GM21515 (cell line): ENCODE measurements at regions not wholly inside any gene's neighbourhood (a gene's known extent, or its start where the extent isn't known, plus 50 kb on each side); places are given as distances from the start of the nearest gene placed in this dataset.
"Not testable (repeated sequence)": the region's sequence is repeated elsewhere in the genome, so short reads cannot be mapped to it uniquely, and the experiment has no call there.

Experiments used
- ATAC-seq: cut with Tn5 transposase; IDR thresholded peaks from one replicate; pipeline ENCODE4 v1.9.1; 2021; ENCODE audit not compliant: unreplicated experiment

DNA sequence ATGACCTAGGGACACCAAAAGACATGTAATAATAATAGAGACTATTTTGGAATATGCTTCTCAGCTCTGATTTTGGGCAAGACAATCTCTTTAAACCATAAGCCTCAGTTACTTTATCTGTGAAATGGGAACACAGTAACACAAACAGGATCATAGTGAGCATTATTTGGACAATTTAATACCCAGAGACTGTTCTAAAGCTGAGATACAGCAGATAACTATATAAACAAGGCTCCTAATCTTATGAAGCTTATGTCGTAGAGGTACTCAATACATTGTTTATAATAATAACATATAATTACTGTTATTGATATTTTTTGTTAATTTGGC lies 250.8 kb downstream of the SEC61B start:
- ATAC-seq: no peak

- ATAC-seq: no peak
Observed at GRCh38 chr9:99474186-99474585, 252.1 kb downstream of the SEC61B start.

GRCh38 chr9:99475401-99476065 lies 253.5 kb downstream of the SEC61B start:
- no peak for ATAC-seq

- no peak for ATAC-seq
Observed at GRCh38 chr9:99478469-99479027, 256.5 kb downstream of the SEC61B start.

DNA sequence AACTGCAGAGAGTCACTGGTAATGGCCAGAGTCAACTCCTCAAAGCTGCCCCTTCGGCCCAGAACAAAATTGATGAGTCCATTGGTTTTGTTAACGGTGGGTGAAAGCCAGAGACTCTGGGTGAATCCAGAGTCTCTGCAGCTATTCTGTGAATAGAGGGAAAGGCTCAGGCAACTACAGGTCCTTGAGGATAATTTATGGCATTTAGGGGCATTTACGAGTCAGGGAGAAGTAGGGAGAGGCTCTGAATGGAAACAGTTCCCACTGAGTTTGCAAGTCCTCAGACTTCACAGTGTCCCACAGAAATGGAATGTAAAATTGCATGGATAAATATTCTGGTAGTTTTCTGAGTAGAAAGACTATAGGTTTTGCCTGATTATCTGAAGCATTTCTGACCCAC lies 257.8 kb downstream of the SEC61B start:
- no peak for ATAC-seq

DNA sequence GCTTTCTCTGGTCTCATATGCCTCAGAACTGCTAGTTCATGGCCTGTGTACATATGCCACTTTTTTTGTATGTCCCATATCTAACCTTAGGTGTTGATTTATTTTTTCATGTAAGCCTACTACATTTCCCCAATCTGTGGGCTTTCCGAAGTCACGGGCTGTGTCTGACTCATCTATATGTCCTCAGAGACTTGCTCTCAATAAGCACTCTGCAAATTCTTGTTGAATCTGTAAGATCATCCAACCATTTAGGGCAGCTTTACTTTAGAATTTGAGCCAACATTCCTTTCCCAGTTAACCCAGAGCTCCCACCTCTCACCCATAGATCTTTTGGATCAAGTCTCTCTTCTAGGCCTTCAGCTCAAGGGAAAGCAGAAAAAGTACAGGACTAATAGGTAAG lies 263.4 kb downstream of the SEC61B start:
- no peak for ATAC-seq

- no peak for ATAC-seq
Observed at GRCh38 chr9:99486684-99487083, 264.6 kb downstream of the SEC61B start.

DNA sequence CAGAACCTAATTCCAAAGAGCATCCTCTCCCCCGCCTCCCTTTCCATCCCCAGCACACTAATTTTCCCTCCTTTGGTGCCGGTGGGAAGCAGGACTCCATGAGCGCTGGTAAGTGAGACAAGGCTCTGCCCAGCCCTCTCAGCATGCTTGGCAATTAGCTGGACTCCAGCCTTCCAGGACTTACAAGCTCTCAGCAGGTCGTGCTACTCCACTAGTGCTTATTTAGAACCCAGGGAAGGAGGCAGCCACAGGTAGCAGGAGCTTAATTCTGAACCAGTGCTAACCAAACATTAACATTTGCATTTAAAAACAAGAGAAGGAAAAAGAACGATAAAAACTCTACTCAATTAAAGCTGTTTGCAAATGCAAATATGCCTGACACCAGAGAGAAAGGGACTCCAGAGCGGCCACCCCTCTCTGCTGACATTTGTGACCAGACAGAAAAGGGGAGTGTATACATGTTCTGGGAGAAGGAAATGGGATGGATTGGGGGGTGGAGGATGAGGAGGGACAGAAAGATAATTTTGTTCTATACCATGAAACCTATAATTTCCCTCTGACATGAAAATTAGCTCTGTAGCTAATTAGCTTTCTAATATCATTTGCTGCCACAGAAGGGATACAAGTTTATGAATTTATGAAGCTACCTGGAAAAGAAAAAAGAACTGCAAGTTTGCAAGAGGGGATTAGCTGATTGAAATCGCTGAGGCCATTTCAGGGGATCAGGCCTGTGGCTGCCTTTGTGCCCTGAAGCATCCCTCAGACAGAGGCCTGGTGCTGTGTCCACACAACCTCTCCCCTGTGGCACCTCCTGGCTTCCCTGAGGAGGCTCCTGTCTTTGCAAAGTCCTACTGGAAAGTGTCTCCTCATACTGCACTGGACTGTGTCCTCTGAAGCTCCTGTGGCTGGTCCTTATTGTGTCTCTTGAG lies 266.3 kb downstream of the SEC61B start:
- no peak for ATAC-seq

GRCh38 chr9:99489060-99489413 lies 267.0 kb downstream of the SEC61B start:
- no peak for ATAC-seq

DNA sequence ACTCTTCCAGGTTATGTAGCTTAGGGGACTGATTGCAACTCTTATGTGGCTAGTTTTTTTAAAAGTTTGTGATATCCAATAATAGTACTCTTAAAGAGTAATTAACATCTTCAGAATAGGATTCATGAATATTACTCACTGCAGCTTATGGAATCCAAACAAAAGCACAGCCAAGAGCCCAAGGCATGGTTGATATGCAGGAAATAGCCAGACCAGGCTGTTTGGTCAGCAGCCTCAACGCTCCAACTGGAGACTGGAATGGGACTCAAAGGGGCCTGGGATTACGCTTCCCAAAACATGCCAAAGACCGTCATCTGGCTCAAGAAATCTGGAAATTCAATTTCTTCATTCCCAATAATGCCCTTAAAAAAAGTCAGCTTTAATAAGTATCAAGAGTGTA lies 268.6 kb downstream of the SEC61B start:
- ATAC-seq: no peak

- ATAC-seq: no peak
Observed at GRCh38 chr9:99491408-99492158, 269.5 kb downstream of the SEC61B start.

- ATAC-seq: no peak
Observed at GRCh38 chr9:99497641-99498040, 275.6 kb downstream of the SEC61B start.

DNA sequence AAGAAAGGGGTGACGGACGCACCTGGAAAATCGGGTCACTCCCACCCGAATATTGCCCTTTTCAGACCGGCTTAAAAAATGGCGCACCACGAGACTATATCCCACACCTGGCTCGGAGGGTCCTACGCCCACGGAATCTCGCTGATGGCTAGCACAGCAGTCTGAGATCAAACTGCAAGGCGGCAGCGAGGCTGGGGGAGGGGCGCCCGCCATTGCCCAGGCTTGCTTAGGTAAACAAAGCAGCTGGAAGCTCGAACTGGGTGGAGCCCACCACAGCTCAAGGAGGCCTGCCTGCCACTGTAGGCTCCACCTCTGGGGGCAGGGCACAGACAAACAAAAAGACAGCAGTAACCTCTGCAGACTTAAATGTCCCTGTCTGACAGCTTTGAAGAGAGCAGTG lies 276.9 kb downstream of the SEC61B start:
- ATAC-seq: not testable (repeated sequence)

DNA sequence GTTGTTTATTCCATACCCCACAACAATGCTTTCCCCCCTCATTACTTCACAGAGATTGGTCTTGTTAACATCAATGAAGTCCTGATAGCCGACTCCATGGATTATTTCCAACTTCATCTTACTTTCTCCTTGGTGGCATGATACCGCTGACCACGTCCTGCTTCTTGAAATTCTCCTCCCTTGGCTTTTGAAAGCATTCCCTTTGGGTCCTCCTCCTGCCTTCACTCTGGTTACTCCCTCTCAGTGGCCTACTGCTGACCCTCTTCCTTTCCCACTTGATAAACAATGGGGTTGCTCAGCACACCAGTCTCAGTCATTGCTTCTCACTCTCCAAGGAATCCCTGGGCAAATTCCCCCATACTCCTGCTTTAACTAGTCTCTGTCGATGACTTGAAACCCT lies 283.9 kb downstream of the SEC61B start:
- no peak for ATAC-seq

- no peak for ATAC-seq
Observed at GRCh38 chr9:99506747-99507348, 284.8 kb downstream of the SEC61B start.

DNA sequence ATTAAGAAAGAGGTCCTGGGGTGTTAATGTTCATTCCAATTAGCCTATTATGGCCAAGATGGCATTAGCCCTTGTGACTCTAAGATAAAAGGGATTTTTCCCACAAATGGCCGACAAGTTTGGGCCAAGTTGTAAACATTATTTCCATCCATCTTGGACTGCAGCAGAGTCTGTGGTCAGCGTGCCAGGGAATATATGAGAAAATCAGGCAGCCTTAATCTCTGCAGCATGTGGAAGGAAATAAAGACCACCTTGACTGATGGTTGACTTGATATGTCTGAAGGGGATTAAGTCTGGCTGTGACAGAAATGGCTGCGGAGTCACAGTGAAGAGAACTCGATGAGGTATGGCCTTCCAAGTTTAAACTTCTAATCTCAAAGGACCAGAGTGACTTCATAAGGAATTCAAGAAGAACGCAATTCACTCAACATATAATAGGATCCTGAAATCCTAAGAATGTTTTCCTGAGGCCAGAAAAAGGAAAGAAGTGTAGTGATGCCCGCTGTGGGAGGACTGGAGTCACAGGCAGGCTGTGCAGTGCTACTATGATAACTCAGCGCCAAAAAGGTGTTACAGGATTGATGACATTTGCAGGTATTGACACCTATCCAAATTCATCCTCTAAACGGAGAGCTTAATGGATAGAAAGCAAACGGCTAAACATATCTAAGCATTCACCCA lies 287.1 kb downstream of the SEC61B start:
- ATAC-seq: no peak

- no peak for ATAC-seq
Observed at GRCh38 chr9:99509900-99510535, 287.9 kb downstream of the SEC61B start.

DNA sequence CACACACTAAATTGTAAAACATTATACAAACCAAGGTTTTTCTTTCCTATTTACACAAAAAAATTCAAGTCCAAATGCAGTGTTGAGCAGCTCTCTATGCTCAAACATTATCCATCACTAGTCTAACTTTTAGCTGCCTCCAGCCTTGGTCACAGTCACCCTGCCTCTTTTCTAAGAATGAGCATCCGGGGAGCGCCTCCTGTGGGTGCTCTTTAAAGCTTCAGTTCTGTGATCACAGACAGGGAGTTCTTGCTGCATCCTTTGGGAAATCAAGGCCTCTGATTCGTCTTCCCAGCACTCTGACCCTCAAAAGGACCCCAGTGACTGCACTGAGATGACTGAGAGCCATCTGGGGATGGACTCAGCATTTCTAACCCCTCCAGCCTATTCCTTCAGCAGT lies 289.6 kb downstream of the SEC61B start:
- ATAC-seq: no peak

DNA sequence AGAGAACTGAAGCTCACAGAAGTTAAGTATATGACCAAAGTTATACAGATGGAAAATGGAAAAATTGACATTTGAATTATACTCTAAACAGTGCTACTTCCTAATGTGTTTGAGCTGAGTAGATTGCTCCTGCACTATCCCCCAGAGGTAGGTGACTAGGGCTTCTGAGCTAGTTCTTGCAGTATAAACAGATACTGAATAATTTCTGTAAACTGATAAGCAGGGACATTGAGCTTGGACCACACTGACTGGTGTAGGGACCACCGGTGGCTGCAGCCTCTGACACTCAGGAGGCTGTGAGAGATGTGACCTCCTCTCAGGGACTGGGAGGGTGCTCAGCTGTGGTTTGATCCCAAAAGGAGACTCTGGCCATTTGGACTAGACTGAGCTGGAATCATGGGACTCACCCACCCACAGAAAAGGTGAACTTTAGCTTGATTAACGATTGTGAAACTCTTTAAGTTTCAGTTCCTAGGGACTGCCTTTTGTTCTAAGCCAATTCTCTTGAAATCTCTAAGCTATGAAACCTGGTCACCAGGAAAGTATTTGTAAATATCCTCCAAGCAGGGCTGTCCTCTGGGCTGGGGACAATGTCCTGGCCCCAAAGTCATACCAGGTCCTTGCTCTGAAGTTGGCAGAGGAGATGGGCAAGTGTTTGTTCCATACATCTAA lies 291.5 kb downstream of the SEC61B start:
- ATAC-seq: peak; percentile 61

DNA sequence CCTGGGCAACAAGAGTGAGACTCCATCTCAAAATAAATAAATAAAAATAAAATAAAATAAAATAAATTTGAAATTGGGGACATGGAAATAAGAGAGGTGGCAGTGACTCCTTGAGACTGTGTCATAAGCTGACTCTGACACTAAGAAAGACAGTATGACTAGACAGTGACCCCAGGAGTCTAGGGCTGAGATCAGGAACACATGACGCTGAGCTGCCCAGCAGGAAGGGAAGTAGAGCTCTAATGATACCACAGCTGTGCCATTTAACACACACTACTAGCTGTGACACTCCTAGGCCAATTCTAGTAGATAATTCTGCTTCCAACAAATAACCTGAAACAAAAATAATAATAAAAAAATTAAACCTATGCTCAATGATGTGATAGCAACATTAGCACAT lies 293.0 kb downstream of the SEC61B start:
- peak; percentile 46 for ATAC-seq
